Inferior parietal cortex (tissue), 1 donor: ENCODE measurements at regions not wholly inside any gene's neighbourhood (a gene's known extent, or its start where the extent isn't known, plus 50 kb on each side); places are given as distances from the start of the nearest gene placed in this dataset.

Source experiments
- DNase-seq: peaks from one replicate; pipeline ENCODE4 v3.0.0-alpha.2; 2016; ENCODE audit errors: extremely low spot score

- DNase-seq = no peak
Measured at GRCh38 chr12:24044941-24045703, 95.7 kb upstream of the SOX5 start.

GRCh38 chr12:24042651-24043050 lies 93.2 kb upstream of the SOX5 start:
- no peak for DNase-seq

GRCh38 chr12:24039113-24039525 lies 89.6 kb upstream of the SOX5 start:
- no peak for DNase-seq

GRCh38 chr12:24038211-24038997 lies 88.9 kb upstream of the SOX5 start:
- DNase-seq = no peak

GRCh38 chr12:24036438-24037216 lies 87.2 kb upstream of the SOX5 start:
- DNase-seq = no peak

GRCh38 chr12:24034894-24035293 lies 85.4 kb upstream of the SOX5 start:
- DNase-seq = no peak

- no peak for DNase-seq
Measured at GRCh38 chr12:24034160-24034559, 84.7 kb upstream of the SOX5 start.

- no peak for DNase-seq
Measured at GRCh38 chr12:24027352-24027751, 77.9 kb upstream of the SOX5 start.

- no peak for DNase-seq
Measured at GRCh38 chr12:24025153-24025798, 75.8 kb upstream of the SOX5 start.

- no peak for DNase-seq
Measured at GRCh38 chr12:24023081-24023480, 73.6 kb upstream of the SOX5 start.

GRCh38 chr12:24021164-24021502 lies 71.7 kb upstream of the SOX5 start:
- DNase-seq = no peak

GRCh38 chr12:24020397-24021163 lies 71.1 kb upstream of the SOX5 start:
- DNase-seq = no peak

GRCh38 chr12:24015833-24016160 lies 66.3 kb upstream of the SOX5 start:
- DNase-seq = no peak

- DNase-seq = no peak
Measured at GRCh38 chr12:24014915-24015832, 65.7 kb upstream of the SOX5 start.

- no peak for DNase-seq
Measured at GRCh38 chr12:24014240-24014639, 64.8 kb upstream of the SOX5 start.

- DNase-seq = no peak
Measured at GRCh38 chr12:24012528-24012927, 63.1 kb upstream of the SOX5 start.

GRCh38 chr12:24011927-24012507 lies 62.5 kb upstream of the SOX5 start:
- no peak for DNase-seq

- DNase-seq = no peak
Measured at GRCh38 chr12:24008166-24008565, 58.7 kb upstream of the SOX5 start.
